ENCODE measurements at regions not wholly inside any gene's neighbourhood (a gene's known extent, or its start where the extent isn't known, plus 50 kb on each side); places are given as distances from the start of the nearest gene placed in this dataset.

DNA sequence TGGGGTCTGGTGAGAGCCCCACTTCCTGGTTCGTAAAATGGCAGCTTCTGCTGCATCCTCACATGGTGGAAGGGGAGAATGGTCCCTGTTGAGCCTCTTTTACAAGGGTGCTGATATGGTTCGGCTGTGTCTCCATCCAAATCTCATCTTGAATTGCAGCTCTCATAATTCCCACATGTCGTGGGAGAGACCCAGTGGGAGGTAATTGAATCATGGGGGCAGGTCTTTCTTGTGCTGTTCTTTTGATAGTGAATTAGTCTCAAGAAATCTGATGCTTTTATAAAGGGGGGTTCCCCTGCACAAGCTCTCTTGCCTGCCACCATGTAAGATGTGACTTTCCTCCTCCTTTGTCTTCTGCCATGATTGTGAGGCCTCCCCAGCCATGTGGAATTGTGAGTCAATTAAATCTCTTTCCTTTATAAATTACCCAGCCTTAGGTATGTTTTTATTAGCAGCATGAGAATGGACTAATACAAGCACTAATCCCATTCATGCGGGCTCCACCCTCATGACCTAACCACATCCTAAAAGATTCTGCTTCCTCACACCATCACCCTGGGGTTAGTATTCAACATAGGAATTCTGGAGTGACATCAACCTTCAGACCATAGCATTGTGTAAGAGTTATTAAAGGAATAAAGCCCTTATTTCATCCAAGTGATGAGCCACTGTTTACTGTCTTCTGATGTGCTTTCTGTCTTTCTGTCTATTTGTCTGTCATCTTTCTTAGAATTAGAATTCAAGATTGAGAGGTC lies 159.0 kb upstream of the IRS2 start:
- no peak for DNase-seq (ENCODE audit: low read depth)
- TF ChIP-seq, protein P1, sequence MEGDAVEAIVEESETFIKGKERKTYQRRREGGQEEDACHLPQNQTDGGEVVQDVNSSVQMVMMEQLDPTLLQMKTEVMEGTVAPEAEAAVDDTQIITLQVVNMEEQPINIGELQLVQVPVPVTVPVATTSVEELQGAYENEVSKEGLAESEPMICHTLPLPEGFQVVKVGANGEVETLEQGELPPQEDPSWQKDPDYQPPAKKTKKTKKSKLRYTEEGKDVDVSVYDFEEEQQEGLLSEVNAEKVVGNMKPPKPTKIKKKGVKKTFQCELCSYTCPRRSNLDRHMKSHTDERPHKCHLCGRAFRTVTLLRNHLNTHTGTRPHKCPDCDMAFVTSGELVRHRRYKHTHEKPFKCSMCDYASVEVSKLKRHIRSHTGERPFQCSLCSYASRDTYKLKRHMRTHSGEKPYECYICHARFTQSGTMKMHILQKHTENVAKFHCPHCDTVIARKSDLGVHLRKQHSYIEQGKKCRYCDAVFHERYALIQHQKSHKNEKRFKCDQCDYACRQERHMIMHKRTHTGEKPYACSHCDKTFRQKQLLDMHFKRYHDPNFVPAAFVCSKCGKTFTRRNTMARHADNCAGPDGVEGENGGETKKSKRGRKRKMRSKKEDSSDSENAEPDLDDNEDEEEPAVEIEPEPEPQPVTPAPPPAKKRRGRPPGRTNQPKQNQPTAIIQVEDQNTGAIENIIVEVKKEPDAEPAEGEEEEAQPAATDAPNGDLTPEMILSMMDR (IDR thresholded peaks at IDR 0.05; ENCODE audit: control insufficient read depth, extremely low read depth, insufficient read depth) = no peak
- no peak overlapping the region for H3K4me3 ChIP-seq (ENCODE audit: low read depth, low read length)

DNA sequence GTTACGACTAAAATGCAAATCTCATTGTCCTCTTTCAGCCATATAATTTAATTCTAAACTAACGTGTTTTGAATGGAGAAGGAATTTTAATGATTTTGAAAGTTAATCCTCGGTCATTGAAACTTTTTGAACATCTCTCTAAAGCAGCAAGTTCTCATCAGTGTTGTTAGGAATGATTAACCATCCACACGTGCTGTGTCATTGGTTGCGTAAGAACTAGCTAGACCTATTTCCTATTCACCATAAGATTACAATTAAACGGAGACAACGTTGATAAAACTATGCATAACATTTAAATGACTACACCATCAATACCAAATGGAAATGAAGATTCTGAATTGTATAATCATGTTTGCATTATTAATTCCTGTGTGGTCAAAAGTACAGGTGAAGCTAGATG lies 155.6 kb upstream of the IRS2 start:
- no peak for DNase-seq (ENCODE audit: low read depth)
- H3K4me3 ChIP-seq (ENCODE audit: low read depth, low read length) = no peak overlapping the region
- TF ChIP-seq, protein P1 (IDR thresholded peaks at IDR 0.05; ENCODE audit: control insufficient read depth, extremely low read depth, insufficient read depth) = no peak

DNA sequence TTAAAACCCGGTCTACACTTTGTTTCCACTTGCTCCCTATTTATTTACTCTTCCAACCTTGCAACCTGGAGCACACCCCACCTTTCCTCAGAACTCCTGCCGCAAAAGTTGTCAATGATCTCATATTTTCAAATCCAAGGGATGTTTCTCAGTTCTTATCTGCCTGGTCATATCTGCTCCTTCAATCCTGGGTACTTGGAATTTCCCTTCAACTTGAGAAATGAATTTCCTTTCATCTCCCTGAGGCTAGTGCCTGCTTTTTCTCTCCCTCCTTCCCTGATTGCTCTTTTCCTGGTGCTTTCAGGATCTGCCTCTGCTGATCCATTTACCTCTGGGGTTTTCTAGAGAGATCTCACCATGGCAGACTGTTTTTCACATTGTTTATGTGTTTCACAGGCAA lies 154.8 kb upstream of the IRS2 start:
- TF ChIP-seq, protein P1 (IDR thresholded peaks at IDR 0.05; ENCODE audit: control insufficient read depth, extremely low read depth, insufficient read depth) = no peak
- DNase-seq (ENCODE audit: low read depth) = no peak
- no peak overlapping the region for H3K4me3 ChIP-seq (ENCODE audit: low read depth, low read length)

DNA sequence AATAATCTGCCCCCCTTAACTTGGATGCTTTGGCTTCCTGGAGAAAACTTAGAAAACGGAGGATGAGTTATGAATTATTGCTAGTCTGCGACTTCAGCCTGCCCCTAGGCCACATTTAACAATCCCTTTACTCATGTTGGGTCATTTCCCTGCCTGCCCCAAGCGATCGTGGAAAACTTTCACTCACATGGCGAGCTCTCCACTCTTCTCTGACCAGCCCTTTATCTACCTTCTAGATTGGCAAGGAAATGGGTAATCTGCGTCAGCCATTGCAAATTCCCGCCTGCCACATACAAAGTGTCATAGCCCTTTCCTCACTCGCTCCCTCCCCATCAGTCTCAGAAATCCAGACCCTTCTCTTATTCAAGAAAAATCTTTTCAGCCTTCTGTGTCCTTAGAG lies 154.3 kb upstream of the IRS2 start:
- no peak overlapping the region for H3K4me3 ChIP-seq (ENCODE audit: low read depth, low read length)
- DNase-seq (ENCODE audit: low read depth) = no peak
- TF ChIP-seq, protein P1 (IDR thresholded peaks at IDR 0.05; ENCODE audit: control insufficient read depth, extremely low read depth, insufficient read depth) = no peak

DNA sequence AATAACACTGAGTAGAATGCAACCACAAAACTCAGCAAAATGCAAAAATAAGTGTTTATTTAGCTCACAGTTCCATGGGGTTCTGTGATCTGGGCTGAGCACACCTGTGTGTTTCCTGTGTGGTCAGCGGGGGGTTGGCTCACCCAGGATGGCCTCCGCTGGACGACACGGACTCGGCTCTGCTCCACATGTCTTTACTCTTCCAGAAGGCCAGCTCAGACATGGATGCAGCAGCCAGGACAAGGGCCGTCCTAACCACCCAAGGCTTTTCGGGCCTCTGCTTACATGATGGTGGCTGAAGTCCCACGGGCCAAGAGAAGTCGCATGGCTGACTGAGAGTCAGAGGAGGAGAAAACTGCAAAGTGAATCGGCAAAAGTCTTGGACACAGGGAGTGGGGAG lies 153.5 kb upstream of the IRS2 start:
- TF ChIP-seq, protein P1 (IDR thresholded peaks at IDR 0.05; ENCODE audit: control insufficient read depth, extremely low read depth, insufficient read depth) = no peak
- DNase-seq (ENCODE audit: low read depth) = no peak
- H3K4me3 ChIP-seq (ENCODE audit: low read depth, low read length) = no peak overlapping the region

DNA sequence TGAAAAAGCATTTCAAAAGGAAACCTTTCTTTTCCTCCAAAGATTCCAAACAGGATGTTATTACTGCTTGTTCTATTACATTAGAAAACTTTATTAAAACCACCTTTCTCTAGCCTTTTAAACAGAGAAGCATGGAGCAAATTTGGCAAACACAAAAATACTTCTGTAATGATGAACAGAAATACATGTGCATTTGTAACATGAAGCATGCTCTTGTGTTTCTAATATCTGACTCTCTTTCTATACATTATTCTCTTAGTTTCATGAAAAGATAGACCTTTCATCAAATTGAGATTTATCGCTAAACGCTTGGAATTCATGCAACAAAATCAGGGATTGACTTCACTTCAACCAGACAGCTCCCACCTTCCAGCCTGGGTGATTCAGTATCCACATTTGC lies 152.8 kb upstream of the IRS2 start:
- no peak for DNase-seq (ENCODE audit: low read depth)
- TF ChIP-seq, protein P1 (IDR thresholded peaks at IDR 0.05; ENCODE audit: control insufficient read depth, extremely low read depth, insufficient read depth) = no peak
- H3K4me3 ChIP-seq (ENCODE audit: low read depth, low read length) = no peak overlapping the region
